PC-3 (cell line): ENCODE measurements at regions not wholly inside any gene's neighbourhood (a gene's known extent, or its start where the extent isn't known, plus 50 kb on each side); places are given as distances from the start of the nearest gene placed in this dataset.

ENCODE experiments used
- ATAC-seq: fragments of 200-7000 bp; cut with Tn5 transposase; 2 replicates; pipeline ENCODE4 v1.9.1; 2020; ENCODE audit warnings: mild to moderate bottlenecking, moderate library complexity
- BruUV-seq: library from RNA; stranded (reverse); fragments of 400-500 nt; replicated peaks from 2 replicates; lab custom pipeline; 2021; lab: Mats Ljungman, UMichigan
- CTCF ChIA-PET: fragments of 300-600 bp; sonication (Branson Sonifier 250); formaldehyde crosslinking; loops from one replicate; lab custom pipeline; 2022; ENCODE audit warnings: antibody characterized with exemption; lab: Charles Lee
- POLR2A ChIA-PET: fragments of 300-600 bp; sonication (Branson Sonifier 250); formaldehyde crosslinking; loops from one replicate; lab custom pipeline; 2022; ENCODE audit warnings: antibody characterized with exemption; ENCODE audit not compliant: unreplicated experiment; lab: Charles Lee
- DNase-seq: peaks from one replicate; pipeline ENCODE4 v3.0.0-alpha.2; 2015
- H2AFZ ChIP-seq: fragments of 300-600 bp; sonication (generic); 2 replicates; pipeline ENCODE4 v1.6.0; 2016; ENCODE audit warnings: antibody characterized with exemption, low read length
- H3F3A ChIP-seq: fragments of 300-600 bp; sonication (generic); one replicate; pipeline ENCODE4 v1.6.0; 2017; ENCODE audit warnings: antibody characterized with exemption, low read length, control low read depth, mild to moderate bottlenecking; ENCODE audit not compliant: unreplicated experiment
- H3K27ac ChIP-seq: fragments of 300-600 bp; sonication (generic); 2 replicates; pipeline ENCODE4 v1.5.1; 2016; ENCODE audit warnings: mild to moderate bottlenecking, low read length
- H3K27me3 ChIP-seq: fragments of 300-600 bp; sonication (generic); 2 replicates; pipeline ENCODE4 v1.6.1; 2016; ENCODE audit warnings: low read length, mixed read lengths
- H3K36me3 ChIP-seq: fragments of 300-600 bp; sonication (generic); 2 replicates; pipeline ENCODE4 v1.6.1; 2016; ENCODE audit warnings: low read depth, mixed run types, low read length, mixed read lengths
- H3K4me1 ChIP-seq: fragments of 300-600 bp; sonication (generic); 2 replicates; pipeline ENCODE4 v1.5.1; 2016; ENCODE audit warnings: low read length; ENCODE audit not compliant: insufficient read depth
- H3K4me2 ChIP-seq: fragments of 300-600 bp; sonication (generic); 2 replicates; pipeline ENCODE4 v1.6.0; 2016; ENCODE audit warnings: low read length
- H3K4me3 ChIP-seq: fragments of 300-600 bp; sonication (generic); 2 replicates; pipeline ENCODE4 v1.5.1; 2016; ENCODE audit warnings: mild to moderate bottlenecking, low read length, mixed read lengths
- H3K79me2 ChIP-seq: fragments of 300-600 bp; sonication (generic); 2 replicates; pipeline ENCODE4 v1.6.1; 2017; ENCODE audit warnings: low read length, mixed read lengths
- H3K9ac ChIP-seq: fragments of 300-600 bp; sonication (generic); 2 replicates; pipeline ENCODE4 v1.6.0; 2016; ENCODE audit warnings: mild to moderate bottlenecking, low read length
- H3K9me2 ChIP-seq: fragments of 300-600 bp; sonication (generic); replicated peaks from 2 replicates; pipeline ENCODE4 v1.6.1; 2016; ENCODE audit warnings: mixed run types, low read length, mixed read lengths
- H3K9me3 ChIP-seq: fragments of 300-600 bp; sonication (generic); 2 replicates; pipeline ENCODE4 v1.6.1; 2016; ENCODE audit warnings: low read length, mixed read lengths
- H4K20me1 ChIP-seq: fragments of 300-600 bp; sonication (generic); 2 replicates; pipeline ENCODE4 v1.6.1; 2016; ENCODE audit warnings: low read length, mixed read lengths
- CTCF ChIP-seq: fragments of 300-600 bp; sonication (generic); conservative IDR thresholded peaks from 2 replicates; pipeline ENCODE4 v1.5.1; 2017; ENCODE audit warnings: antibody characterized with exemption, low read depth, mild to moderate bottlenecking, low read length
- EZH2 ChIP-seq: fragments of 300-600 bp; sonication (generic); IDR thresholded peaks from one replicate; pipeline ENCODE4 v1.6.1; 2017; ENCODE audit warnings: antibody characterized with exemption, mild to moderate bottlenecking, low read length; ENCODE audit not compliant: unreplicated experiment
- EZH2phosphoT487 ChIP-seq: fragments of 300-600 bp; sonication (generic); IDR thresholded peaks from 2 replicates; pipeline ENCODE4 v1.6.1; 2018; ENCODE audit warnings: mild to moderate bottlenecking, antibody characterized with exemption, low read length, borderline replicate concordance
- intact Hi-C: fragments of 100-400 bp; cut with micrococcal nuclease; formaldehyde crosslinking; loops from 2 replicates; pipeline ENCODE4 v1.9.0; 2023

- H3F3A ChIP-seq = no peaks in the 10 kb centered on the region
- no peak overlapping the region for H2AFZ ChIP-seq
- intact Hi-C loops = no loop called here
- no peak for DNase-seq
- H3K36me3 ChIP-seq = no peaks in the 10 kb centered on the region
- H3K9me2 ChIP-seq = no peaks in the 10 kb centered on the region
- ATAC-seq = no peak
- H3K9me3 ChIP-seq = no peaks in the 10 kb centered on the region
- no peaks in the 10 kb centered on the region for H3K27me3 ChIP-seq
- no peaks in the 10 kb centered on the region for H4K20me1 ChIP-seq
- no peak overlapping the region for H3K4me3 ChIP-seq
- no TSS peak for BruUV-seq
- ChIA-PET POLR2A (no interaction called here), CTCF (no interaction called here)
- no peaks in the 10 kb centered on the region for H3K79me2 ChIP-seq
- H3K4me2 ChIP-seq = no peak overlapping the region
- no peak overlapping the region for H3K27ac ChIP-seq
- no peaks in the 10 kb centered on the region for H3K4me1 ChIP-seq
- TF ChIP-seq CTCF (no peak), EZH2phosphoT487 (no peak), EZH2 (no peak)
- no peak overlapping the region for H3K9ac ChIP-seq
These were observed 1571.3 kb downstream of the MAT2B start for GRCh38 chr5:165076686-165077085.

- no peak overlapping the region for H3K4me2 ChIP-seq
- ATAC-seq = no peak
These were observed 1574.0 kb downstream of the MAT2B start for GRCh38 chr5:165079389-165079788.

GRCh38 chr5:165083394-165083793 lies 1578.0 kb downstream of the MAT2B start:
- Histone ChIP-seq H3K27me3 (no peaks in the 10 kb centered on the region), H3K4me1 (no peaks in the 10 kb centered on the region), H3K4me3 (no peak overlapping the region), H3K36me3 (no peaks in the 10 kb centered on the region), H3K9me3 (no peaks in the 10 kb centered on the region), H3F3A (no peaks in the 10 kb centered on the region), H3K27ac (no peak overlapping the region), H3K9me2 (no peaks in the 10 kb centered on the region), H3K4me2 (no peak overlapping the region), H3K9ac (no peak overlapping the region), H4K20me1 (no peaks in the 10 kb centered on the region), H2AFZ (no peak overlapping the region), H3K79me2 (no peaks in the 10 kb centered on the region)
- ChIA-PET CTCF (no interaction called here), POLR2A (no interaction called here)
- no peak for DNase-seq
- intact Hi-C loops = no loop called here
- no TSS peak for BruUV-seq
- no peak for TF ChIP-seq CTCF
- no peak for TF ChIP-seq EZH2phosphoT487
- no peak for ATAC-seq

More at GRCh38 chr5:165079389-165079788, 1574.0 kb downstream of the MAT2B start:
- ChIA-PET POLR2A (no interaction called here), CTCF (no interaction called here)
- intact Hi-C loops = no loop called here
- BruUV-seq = no TSS peak
- no peak overlapping the region for H3K9ac ChIP-seq
- no peaks in the 10 kb centered on the region for H3K79me2 ChIP-seq
- TF ChIP-seq EZH2phosphoT487 = no peak
- no peak for TF ChIP-seq CTCF
- TF ChIP-seq EZH2 = no peak
- no peaks in the 10 kb centered on the region for H4K20me1 ChIP-seq
- no peak overlapping the region for H2AFZ ChIP-seq
- no peak overlapping the region for H3K4me3 ChIP-seq
- DNase-seq = no peak
- no peaks in the 10 kb centered on the region for H3K36me3 ChIP-seq
- no peak overlapping the region for H3K27ac ChIP-seq
- H3K27me3 ChIP-seq = no peaks in the 10 kb centered on the region
- H3K9me2 ChIP-seq = no peaks in the 10 kb centered on the region
- no peaks in the 10 kb centered on the region for H3K4me1 ChIP-seq
- no peaks in the 10 kb centered on the region for H3K9me3 ChIP-seq
- no peaks in the 10 kb centered on the region for H3F3A ChIP-seq
